HepG2 (cell line): ENCODE measurements at regions not wholly inside any gene's neighbourhood (a gene's known extent, or its start where the extent isn't known, plus 50 kb on each side); places are given as distances from the start of the nearest gene placed in this dataset.

Experiments used
- ATAC-seq: fragments of 200-7000 bp; cut with Tn5 transposase; 3 replicates; pipeline ENCODE4 v1.9.1; 2020; ENCODE audit warnings: mild to moderate bottlenecking, moderate library complexity
- BruUV-seq: library from RNA; stranded (reverse); fragments of 400-500 nt; replicated peaks from 2 replicates; lab custom pipeline; 2021; lab: Mats Ljungman, UMichigan
- CTCF ChIA-PET: fragments of 300-600 bp; formaldehyde crosslinking; extraction: SDS; loops from one replicate; lab custom pipeline; 2021; ENCODE audit warnings: low total read pairs, inconsistent platforms, low intra/inter-chr PET ratio; lab: Yijun Ruan, JAX
- POLR2A ChIA-PET: fragments of 350-600 bp; sonication (Branson Sonifier 250); formaldehyde crosslinking; loops from one replicate; lab custom pipeline; 2020; ENCODE audit warnings: antibody characterized with exemption, inconsistent platforms; lab: Yijun Ruan, JAX
- DNase-seq: peaks from one replicate; pipeline ENCODE4 v3.0.0-alpha.2; 2015; ENCODE audit warnings: low spot score
- FAIRE-seq: peaks from 3 replicates; lab custom pipeline; 2011; peaks lifted over from hg19 to GRCh38; lab: Jason Lieb, UNC
- H2AFZ ChIP-seq: one replicate; pipeline ENCODE4 v1.6.1; 2011; ENCODE audit warnings: low read length, inconsistent platforms
- H3K27ac ChIP-seq: fragments of 300-600 bp; 3 replicates; pipeline ENCODE4 v1.8.0; 2011; ENCODE audit warnings: mixed run types, mild to moderate bottlenecking, mixed read lengths, low read length, inconsistent platforms; ENCODE audit not compliant: insufficient read depth; ENCODE audit errors: extremely low read length
- H3K27me3 ChIP-seq, 2 experiments: fragments of 200-600 bp in 1 of 2; 2 replicates in 1 of 2; 3 replicates in 1 of 2; pipeline versions ENCODE4 v1.6.0 to v1.8.0; 2011; ENCODE audit warnings: low read length in 2 of 2, mild to moderate bottlenecking in 2 of 2, moderate library complexity in 2 of 2, inconsistent platforms in 1 of 2; ENCODE audit not compliant: insufficient read depth in 2 of 2, control insufficient read depth in 1 of 2
- H3K36me3 ChIP-seq, 2 experiments: fragments of 200-600 bp in 1 of 2; replicated peaks in 1 of 2; 2 replicates in 1 of 2; 3 replicates in 1 of 2; pipeline versions ENCODE4 v1.5.1 to v1.8.0; 2011; ENCODE audit warnings: low read length in 2 of 2, inconsistent platforms in 1 of 2; ENCODE audit not compliant: insufficient read depth in 2 of 2, control insufficient read depth in 1 of 2
- H3K4me1 ChIP-seq: 2 replicates; pipeline ENCODE4 v1.5.1; 2012; ENCODE audit warnings: low read length, inconsistent platforms; ENCODE audit not compliant: insufficient read depth
- H3K4me2 ChIP-seq: 2 replicates; pipeline ENCODE4 v1.6.0; 2011; ENCODE audit warnings: low read depth, low read length, inconsistent platforms
- H3K4me3 ChIP-seq, 3 experiments: fragments of 200-600 bp in 1 of 3; sonication (generic), shearing (Covaris generic) in 1 of 3; replicated peaks in 1 of 3; 2 replicates each; pipeline ENCODE4 v1.5.1; 2011 to 2016; ENCODE audit warnings: low read length in 3 of 3, inconsistent platforms in 2 of 3, low read depth in 2 of 3, mild to moderate bottlenecking in 2 of 3, control low read depth in 1 of 3, mixed read lengths in 1 of 3; ENCODE audit not compliant: insufficient read depth in 1 of 3
- H3K79me2 ChIP-seq: one replicate; pipeline ENCODE4 v1.6.1; 2011; ENCODE audit warnings: low read length, inconsistent platforms; ENCODE audit not compliant: insufficient read depth
- H3K9ac ChIP-seq: 2 replicates; pipeline ENCODE4 v1.6.0; 2011; ENCODE audit warnings: mild to moderate bottlenecking, low read depth, low read length, inconsistent platforms; ENCODE audit not compliant: insufficient read depth
- H3K9me3 ChIP-seq: 2 replicates; pipeline ENCODE4 v1.5.1; 2012; ENCODE audit warnings: mild to moderate bottlenecking, low read length
- H4K20me1 ChIP-seq: 2 replicates; pipeline ENCODE4 v1.6.0; 2011; ENCODE audit warnings: inconsistent platforms, mild to moderate bottlenecking, low read length, moderate library complexity; ENCODE audit not compliant: insufficient read depth
- CENPT ChIP-seq: sonication (generic); formaldehyde crosslinking; IDR thresholded peaks from 2 replicates; pipeline ENCODE4 v1.8.0; 2022; ENCODE audit warnings: low read depth, mild to moderate bottlenecking, moderate library complexity, missing genetic modification reagents
- ELF4 ChIP-seq: sonication (generic); formaldehyde crosslinking; IDR thresholded peaks from 2 replicates; pipeline ENCODE4 v1.5.0; 2020; ENCODE audit warnings: missing genetic modification reagents, mild to moderate bottlenecking, moderate library complexity, borderline replicate concordance
- EZH2 ChIP-seq: conservative IDR thresholded peaks from 2 replicates; pipeline ENCODE4 v1.6.1; 2012; ENCODE audit warnings: mild to moderate bottlenecking, low read depth, low read length, moderate library complexity
- FLYWCH1 ChIP-seq: sonication (generic); formaldehyde crosslinking; IDR thresholded peaks from 2 replicates; pipeline ENCODE4 v1.8.1; 2023; ENCODE audit warnings: mild to moderate bottlenecking, missing genetic modification reagents
- FOXM1 ChIP-seq: sonication (generic); formaldehyde crosslinking; IDR thresholded peaks from 2 replicates; pipeline ENCODE4 v1.5.0; 2020; ENCODE audit warnings: missing genetic modification reagents
- MIER2 ChIP-seq: IDR thresholded peaks from 2 replicates; pipeline ENCODE4 v1.6.1; 2016; ENCODE audit warnings: missing biosample characterization, missing genetic modification reagents
- NCOA1 ChIP-seq: sonication (generic); formaldehyde crosslinking; IDR thresholded peaks from 2 replicates; pipeline ENCODE4 v1.9.0; 2021; ENCODE audit warnings: missing genetic modification reagents
- NFATC3 ChIP-seq: sonication (generic); formaldehyde crosslinking; IDR thresholded peaks from 2 replicates; pipeline ENCODE4 v1.5.1; 2020; ENCODE audit warnings: mild to moderate bottlenecking, missing genetic modification reagents
- PRPF4 ChIP-seq: fragments of 200-400 bp; formaldehyde crosslinking; IDR thresholded peaks from 2 replicates; pipeline ENCODE4 v1.6.1; 2016; ENCODE audit warnings: low read length, low read depth; ENCODE audit not compliant: poor library complexity, severe bottlenecking
- SKI ChIP-seq: fragments of 450-650 bp; IDR thresholded peaks from one replicate; pipeline ENCODE4 v1.6.1; 2018; ENCODE audit warnings: mild to moderate bottlenecking; ENCODE audit not compliant: partially characterized antibody
- ZNF17 ChIP-seq: sonication (generic); formaldehyde crosslinking; IDR thresholded peaks from 2 replicates; pipeline ENCODE4 v1.5.0; 2020; ENCODE audit warnings: mild to moderate bottlenecking, missing genetic modification reagents
- ZNF282 ChIP-seq: fragments of 450-650 bp; IDR thresholded peaks from 2 replicates; pipeline ENCODE4 v1.6.1; 2018; ENCODE audit not compliant: partially characterized antibody
- ZNF777 ChIP-seq: sonication (generic); formaldehyde crosslinking; IDR thresholded peaks from 2 replicates; pipeline ENCODE4 v1.4.0; 2020; ENCODE audit warnings: missing genetic modification reagents
- WGBS: methylation state at CpG from one replicate; pipeline ENCODE4 v1.1.6; 2017; ENCODE audit warnings: low lambda C conversion rate; 5-methylcytosine and 5-hydroxymethylcytosine counted together
- in situ Hi-C: cut with HindIII; loops from 2 replicates; pipeline ENCODE4 v1.10.0; 2017; ENCODE audit warnings: low pct_unique_long_range_greater_than_20kb; ENCODE audit not compliant: extremely low pct_ligation_motif_present
- intact Hi-C: fragments of 100-400 bp; cut with micrococcal nuclease; formaldehyde crosslinking; loops from one replicate; pipeline ENCODE4 v1.10.0; 2022; ENCODE audit not compliant: unreplicated experiment
- TF ChIP-seq, protein P1 (sequence below): sonication (generic); formaldehyde crosslinking; IDR thresholded peaks from 2 replicates; pipeline ENCODE4 v1.5.0; 2020; ENCODE audit warnings: missing genetic modification reagents
- TF ChIP-seq, protein P2 (sequence below): sonication (generic); formaldehyde crosslinking; IDR thresholded peaks from 2 replicates; pipeline ENCODE4 v1.4.0; 2020; ENCODE audit warnings: mild to moderate bottlenecking, missing genetic modification reagents
- TF ChIP-seq, protein P3 (sequence below): IDR thresholded peaks from 2 replicates; pipeline ENCODE4 v1.6.1; 2016; ENCODE audit warnings: missing biosample characterization, missing genetic modification reagents, low read depth
- TF ChIP-seq, protein P4 (sequence below): sonication (generic); formaldehyde crosslinking; IDR thresholded peaks from 2 replicates; pipeline ENCODE4 v1.4.0; 2020; ENCODE audit warnings: missing genetic modification reagents; ENCODE audit errors: not compliant biosample characterization

DNA sequence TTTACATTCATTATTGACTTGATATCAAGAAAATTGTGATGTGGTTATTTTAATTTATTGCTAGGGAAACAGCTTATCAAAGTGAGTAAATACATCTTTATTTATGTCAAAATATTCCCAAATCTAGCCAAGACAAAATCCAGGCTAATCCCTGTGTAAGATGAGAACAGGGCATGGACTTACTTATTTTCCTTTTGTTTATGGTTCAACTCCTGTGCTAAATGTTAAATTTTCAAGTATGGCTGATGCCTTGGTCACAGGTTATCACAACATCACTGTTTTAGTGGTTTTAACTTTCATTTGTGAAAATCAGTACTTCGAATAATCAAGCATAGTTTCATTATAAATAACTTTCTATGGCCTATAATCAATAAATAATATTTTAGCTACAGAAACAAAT lies 657.0 kb upstream of the SYT4 start:
- BruUV-seq: no TSS peak
- H3K27me3 ChIP-seq: no peaks in the 10 kb centered on the region
- no peak for ATAC-seq

DNA sequence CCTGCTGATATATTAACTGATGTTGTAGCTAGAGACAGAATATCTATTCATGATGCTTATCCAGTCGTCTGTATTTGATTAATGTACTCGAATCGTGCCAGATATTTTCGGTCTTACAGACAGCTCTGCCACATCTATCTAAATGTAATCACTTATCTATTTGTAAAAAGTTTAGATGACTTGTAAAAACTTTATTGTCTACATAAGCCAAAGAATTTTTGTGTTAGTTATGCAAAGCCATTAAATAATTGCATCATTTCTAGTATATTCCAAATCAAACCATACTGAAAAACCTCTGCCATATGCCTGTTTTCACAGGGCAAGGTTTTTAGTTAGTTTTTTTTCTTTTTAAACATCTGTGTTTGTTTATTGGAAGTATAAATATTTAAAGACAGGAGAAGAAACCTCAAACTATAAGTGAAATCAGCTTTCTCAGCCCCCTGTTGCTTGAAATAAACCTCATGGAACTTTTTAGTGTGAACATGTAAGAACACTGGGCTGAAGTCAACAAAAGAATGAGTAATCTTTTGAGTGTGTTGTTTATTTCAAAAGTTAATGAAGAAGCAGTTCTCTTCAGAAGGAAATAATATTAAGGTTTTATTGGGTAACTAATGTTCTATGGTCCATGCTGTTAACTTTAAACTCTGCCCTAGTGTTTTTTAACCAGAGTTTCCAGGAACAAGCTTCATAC lies 657.6 kb upstream of the SYT4 start:
- Histone ChIP-seq H3K27me3 (no peaks in the 10 kb centered on the region), H3K4me2 (no peak overlapping the region), H3K27ac (no peak overlapping the region), H3K4me1 (no peaks in the 10 kb centered on the region), H3K9me3 (peaks cover 35% of the 10 kb centered on the region), H3K4me3 (no peak overlapping the region), H2AFZ (no peak overlapping the region), H3K36me3 (no peaks in the 10 kb centered on the region), H3K9ac (no peak overlapping the region), H3K79me2 (no peaks in the 10 kb centered on the region), H4K20me1 (no peaks in the 10 kb centered on the region)
- no TSS peak for BruUV-seq
- no peak for ATAC-seq
- ChIA-PET POLR2A (no interaction called here), CTCF (no interaction called here)
- intact Hi-C loops (no loop called here), in situ Hi-C loops (no loop called here)
- WGBS: 47% methylated on average over 4 of the region's 4 CpGs
- no peak for DNase-seq
- FAIRE-seq: no peak
- no peak for TF ChIP-seq CENPT (CRISPR knock-in tag)
- TF ChIP-seq, protein P1, sequence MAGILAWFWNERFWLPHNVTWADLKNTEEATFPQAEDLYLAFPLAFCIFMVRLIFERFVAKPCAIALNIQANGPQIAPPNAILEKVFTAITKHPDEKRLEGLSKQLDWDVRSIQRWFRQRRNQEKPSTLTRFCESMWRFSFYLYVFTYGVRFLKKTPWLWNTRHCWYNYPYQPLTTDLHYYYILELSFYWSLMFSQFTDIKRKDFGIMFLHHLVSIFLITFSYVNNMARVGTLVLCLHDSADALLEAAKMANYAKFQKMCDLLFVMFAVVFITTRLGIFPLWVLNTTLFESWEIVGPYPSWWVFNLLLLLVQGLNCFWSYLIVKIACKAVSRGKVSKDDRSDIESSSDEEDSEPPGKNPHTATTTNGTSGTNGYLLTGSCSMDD (CRISPR knock-in tag): no peak
- no peak for TF ChIP-seq EZH2
- TF ChIP-seq, protein P2, sequence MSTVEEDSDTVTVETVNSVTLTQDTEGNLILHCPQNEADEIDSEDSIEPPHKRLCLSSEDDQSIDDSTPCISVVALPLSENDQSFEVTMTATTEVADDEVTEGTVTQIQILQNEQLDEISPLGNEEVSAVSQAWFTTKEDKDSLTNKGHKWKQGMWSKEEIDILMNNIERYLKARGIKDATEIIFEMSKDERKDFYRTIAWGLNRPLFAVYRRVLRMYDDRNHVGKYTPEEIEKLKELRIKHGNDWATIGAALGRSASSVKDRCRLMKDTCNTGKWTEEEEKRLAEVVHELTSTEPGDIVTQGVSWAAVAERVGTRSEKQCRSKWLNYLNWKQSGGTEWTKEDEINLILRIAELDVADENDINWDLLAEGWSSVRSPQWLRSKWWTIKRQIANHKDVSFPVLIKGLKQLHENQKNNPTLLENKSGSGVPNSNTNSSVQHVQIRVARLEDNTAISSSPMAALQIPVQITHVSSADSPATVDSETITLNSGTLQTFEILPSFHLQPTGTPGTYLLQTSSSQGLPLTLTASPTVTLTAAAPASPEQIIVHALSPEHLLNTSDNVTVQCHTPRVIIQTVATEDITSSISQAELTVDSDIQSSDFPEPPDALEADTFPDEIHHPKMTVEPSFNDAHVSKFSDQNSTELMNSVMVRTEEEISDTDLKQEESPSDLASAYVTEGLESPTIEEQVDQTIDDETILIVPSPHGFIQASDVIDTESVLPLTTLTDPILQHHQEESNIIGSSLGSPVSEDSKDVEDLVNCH (CRISPR knock-in tag): no peak
- no peak for TF ChIP-seq NFATC3 (CRISPR knock-in tag)
- no peak for TF ChIP-seq PRPF4
- TF ChIP-seq FLYWCH1 (CRISPR knock-in tag): no peak
- TF ChIP-seq, protein P3, sequence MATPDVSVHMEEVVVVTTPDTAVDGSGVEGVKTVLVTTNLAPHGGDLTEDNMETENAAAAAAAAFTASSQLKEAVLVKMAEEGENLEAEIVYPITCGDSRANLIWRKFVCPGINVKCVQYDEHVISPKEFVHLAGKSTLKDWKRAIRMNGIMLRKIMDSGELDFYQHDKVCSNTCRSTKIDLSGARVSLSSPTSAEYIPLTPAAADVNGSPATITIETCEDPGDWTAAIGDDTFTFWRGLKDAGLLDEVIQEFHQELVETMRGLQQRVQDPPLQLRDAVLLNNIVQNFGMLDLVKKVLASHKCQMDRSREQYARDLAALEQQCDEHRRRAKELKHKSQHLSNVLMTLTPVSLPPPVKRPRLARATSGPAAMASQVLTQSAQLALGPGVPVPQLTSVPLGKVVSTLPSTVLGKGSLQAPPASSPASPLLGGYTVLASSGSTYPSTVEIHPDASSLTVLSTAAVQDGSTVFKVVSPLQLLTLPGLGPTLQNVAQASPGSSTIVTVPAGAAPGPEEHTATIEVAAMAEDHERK (CRISPR knock-in tag): no peak
- TF ChIP-seq, protein P4, sequence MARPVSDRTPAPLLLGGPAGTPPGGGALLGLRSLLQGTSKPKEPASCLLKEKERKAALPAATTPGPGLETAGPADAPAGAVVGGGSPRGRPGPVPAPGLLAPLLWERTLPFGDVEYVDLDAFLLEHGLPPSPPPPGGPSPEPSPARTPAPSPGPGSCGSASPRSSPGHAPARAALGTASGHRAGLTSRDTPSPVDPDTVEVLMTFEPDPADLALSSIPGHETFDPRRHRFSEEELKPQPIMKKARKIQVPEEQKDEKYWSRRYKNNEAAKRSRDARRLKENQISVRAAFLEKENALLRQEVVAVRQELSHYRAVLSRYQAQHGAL (CRISPR knock-in tag): no peak
- no peak for TF ChIP-seq MIER2 (CRISPR knock-in tag)

More for the DNA sequence above, 657.0 kb upstream of the SYT4 start:
- TF ChIP-seq ELF4 (CRISPR knock-in tag) (no peak), ZNF17 (CRISPR knock-in tag) (no peak), SKI (no peak), NCOA1 (CRISPR knock-in tag) (no peak), ZNF282 (no peak), ZNF777 (CRISPR knock-in tag) (no peak), FOXM1 (no peak)
- TF ChIP-seq, all 625 proteins: peak for 0
- FAIRE-seq: no peak
- 2% methylated on average over 1 of the region's 1 CpG for WGBS
- Histone ChIP-seq H3K4me2 (no peak overlapping the region), H3K4me1 (no peaks in the 10 kb centered on the region), H3K27ac (no peak overlapping the region), H3K4me3 (no peak overlapping the region), H2AFZ (no peak overlapping the region), H3K9ac (no peak overlapping the region), H3K9me3 (peaks cover 34% of the 10 kb centered on the region), H4K20me1 (no peaks in the 10 kb centered on the region), H3K79me2 (no peaks in the 10 kb centered on the region), H3K36me3 (no peaks in the 10 kb centered on the region)
- intact Hi-C loops (no loop called here), in situ Hi-C loops (no loop called here)
- ChIA-PET POLR2A (no interaction called here), CTCF (no interaction called here)
- DNase-seq: no peak
